ENCODE measurements at regions not wholly inside any gene's neighbourhood (a gene's known extent, or its start where the extent isn't known, plus 50 kb on each side); places are given as distances from the start of the nearest gene placed in this dataset.

- TF ChIP-seq, protein P1, sequence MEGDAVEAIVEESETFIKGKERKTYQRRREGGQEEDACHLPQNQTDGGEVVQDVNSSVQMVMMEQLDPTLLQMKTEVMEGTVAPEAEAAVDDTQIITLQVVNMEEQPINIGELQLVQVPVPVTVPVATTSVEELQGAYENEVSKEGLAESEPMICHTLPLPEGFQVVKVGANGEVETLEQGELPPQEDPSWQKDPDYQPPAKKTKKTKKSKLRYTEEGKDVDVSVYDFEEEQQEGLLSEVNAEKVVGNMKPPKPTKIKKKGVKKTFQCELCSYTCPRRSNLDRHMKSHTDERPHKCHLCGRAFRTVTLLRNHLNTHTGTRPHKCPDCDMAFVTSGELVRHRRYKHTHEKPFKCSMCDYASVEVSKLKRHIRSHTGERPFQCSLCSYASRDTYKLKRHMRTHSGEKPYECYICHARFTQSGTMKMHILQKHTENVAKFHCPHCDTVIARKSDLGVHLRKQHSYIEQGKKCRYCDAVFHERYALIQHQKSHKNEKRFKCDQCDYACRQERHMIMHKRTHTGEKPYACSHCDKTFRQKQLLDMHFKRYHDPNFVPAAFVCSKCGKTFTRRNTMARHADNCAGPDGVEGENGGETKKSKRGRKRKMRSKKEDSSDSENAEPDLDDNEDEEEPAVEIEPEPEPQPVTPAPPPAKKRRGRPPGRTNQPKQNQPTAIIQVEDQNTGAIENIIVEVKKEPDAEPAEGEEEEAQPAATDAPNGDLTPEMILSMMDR (IDR thresholded peaks at IDR 0.05; ENCODE audit: insufficient read depth, low read length, poor library complexity, severe bottlenecking), result no peak
- no peak for TF ChIP-seq EZH2phosphoT487 (conservative IDR thresholded peaks at IDR 0.05; ENCODE audit: low read length)
These were observed 66.8 kb downstream of the ARL6IP4 start for GRCh38 chr12:123047289-123047688.

All from SU-DHL-6 (cell line).